ENCODE measurements at regions not wholly inside any gene's neighbourhood (a gene's known extent, or its start where the extent isn't known, plus 50 kb on each side); places are given as distances from the start of the nearest gene placed in this dataset.
"Not testable (repeated sequence)": the region's sequence is repeated elsewhere in the genome, so short reads cannot be mapped to it uniquely, and the experiment has no call there.

GRCh38 chr13:18822655-18823639, 358.7 kb downstream of the TUBA3C start:
- H3K27ac ChIP-seq (ENCODE audit: low read depth, low read length, poor library complexity, severe bottlenecking); H3K4me1 ChIP-seq (ENCODE audit: insufficient read depth, low read length, poor library complexity, severe bottlenecking); H3K36me3 ChIP-seq (ENCODE audit: insufficient read depth, low read length); POLR2A ChIA-PET; BruUV-seq (replicated peaks); intact Hi-C loops (cut with micrococcal nuclease; ENCODE audit: unreplicated experiment); H3K79me2 ChIP-seq (ENCODE audit: insufficient read depth, low read depth, low read length); H2AFZ ChIP-seq (ENCODE audit: low read length); H3K9me2 ChIP-seq (ENCODE audit: insufficient read depth, low read length); DNase-seq (ENCODE audit: low spot score); CTCF ChIA-PET (ENCODE audit: unreplicated experiment); H3K4me3 ChIP-seq (ENCODE audit: low read depth, low read length, poor library complexity, severe bottlenecking); H3K9me3 ChIP-seq (ENCODE audit: low read length); H4K20me1 ChIP-seq (ENCODE audit: insufficient read depth, low read length); H3K4me2 ChIP-seq (ENCODE audit: low read length): not testable (repeated sequence)

- H4K20me1 ChIP-seq (ENCODE audit: insufficient read depth, low read length); H3K9me2 ChIP-seq (ENCODE audit: insufficient read depth, low read length); H3K4me2 ChIP-seq (ENCODE audit: low read length); BruUV-seq (replicated peaks); H3K4me3 ChIP-seq (ENCODE audit: low read depth, low read length, poor library complexity, severe bottlenecking); intact Hi-C loops (cut with micrococcal nuclease; ENCODE audit: unreplicated experiment); H3K27ac ChIP-seq (ENCODE audit: low read depth, low read length, poor library complexity, severe bottlenecking); H3K4me1 ChIP-seq (ENCODE audit: insufficient read depth, low read length, poor library complexity, severe bottlenecking); H3K36me3 ChIP-seq (ENCODE audit: insufficient read depth, low read length); H3K79me2 ChIP-seq (ENCODE audit: insufficient read depth, low read depth, low read length); CTCF ChIA-PET (ENCODE audit: unreplicated experiment); H2AFZ ChIP-seq (ENCODE audit: low read length); H3K9me3 ChIP-seq (ENCODE audit: low read length): not testable (repeated sequence)
- POLR2A ChIA-PET, result interaction anchor here (0.6 kb wide), 1 partner anchor 1707 kb away, joined by 3 read pairs; no protein-coding TSS in a partner anchor
- peak; percentile 0 for DNase-seq (ENCODE audit: low spot score)
- TF ChIP-seq CTCF (conservative IDR thresholded peaks at IDR 0.05; ENCODE audit: low read length), result 0 out of 2 replicates have a peak, but pooled peaks have one; percentile 27
Observed at GRCh38 chr13:18773988-18774387, 407.6 kb downstream of the TUBA3C start.

GRCh38 chr13:18741696-18742095, 439.9 kb downstream of the TUBA3C start:
- H3K27ac ChIP-seq (ENCODE audit: low read depth, low read length, poor library complexity, severe bottlenecking); CTCF ChIA-PET (ENCODE audit: unreplicated experiment); DNase-seq (ENCODE audit: low spot score); H3K79me2 ChIP-seq (ENCODE audit: insufficient read depth, low read depth, low read length); H3K4me1 ChIP-seq (ENCODE audit: insufficient read depth, low read length, poor library complexity, severe bottlenecking); H3K9me2 ChIP-seq (ENCODE audit: insufficient read depth, low read length); H3K4me3 ChIP-seq (ENCODE audit: low read depth, low read length, poor library complexity, severe bottlenecking); H2AFZ ChIP-seq (ENCODE audit: low read length); H3K4me2 ChIP-seq (ENCODE audit: low read length); BruUV-seq (replicated peaks); POLR2A ChIA-PET; H4K20me1 ChIP-seq (ENCODE audit: insufficient read depth, low read length); H3K36me3 ChIP-seq (ENCODE audit: insufficient read depth, low read length); intact Hi-C loops (cut with micrococcal nuclease; ENCODE audit: unreplicated experiment); H3K9me3 ChIP-seq (ENCODE audit: low read length): not testable (repeated sequence)

GRCh38 chr13:18739310-18739709, 442.3 kb downstream of the TUBA3C start:
- no peaks in the 10 kb centered on the region for H3K4me1 ChIP-seq (ENCODE audit: insufficient read depth, low read length, poor library complexity, severe bottlenecking)
- H3K27ac ChIP-seq (ENCODE audit: low read depth, low read length, poor library complexity, severe bottlenecking), result no peak overlapping the region
- H2AFZ ChIP-seq (ENCODE audit: low read length), result no peak overlapping the region
- ChIA-PET POLR2A (no interaction called here), CTCF (ENCODE audit: unreplicated experiment) (no interaction called here)
- H3K4me2 ChIP-seq (ENCODE audit: low read length), result no peak overlapping the region
- no peak for DNase-seq (ENCODE audit: low spot score)
- no peaks in the 10 kb centered on the region for H3K36me3 ChIP-seq (ENCODE audit: insufficient read depth, low read length)
- no TSS peak for BruUV-seq (replicated peaks)
- no peaks in the 10 kb centered on the region for H3K79me2 ChIP-seq (ENCODE audit: insufficient read depth, low read depth, low read length)
- no peak overlapping the region for H3K4me3 ChIP-seq (ENCODE audit: low read depth, low read length, poor library complexity, severe bottlenecking)
- H3K9me3 ChIP-seq (ENCODE audit: low read length), result no peaks in the 10 kb centered on the region
- TF ChIP-seq EZH2phosphoT487 (IDR thresholded peaks at IDR 0.05; ENCODE audit: borderline replicate concordance, low read depth, low read length) (no peak), CTCF (conservative IDR thresholded peaks at IDR 0.05; ENCODE audit: low read length) (no peak)
- H4K20me1 ChIP-seq (ENCODE audit: insufficient read depth, low read length), result no peaks in the 10 kb centered on the region
- intact Hi-C loops (cut with micrococcal nuclease; ENCODE audit: unreplicated experiment), result no loop called here
- H3K9me2 ChIP-seq (ENCODE audit: insufficient read depth, low read length), result no peaks in the 10 kb centered on the region

GRCh38 chr13:18738086-18738485, 443.5 kb downstream of the TUBA3C start:
- CTCF ChIA-PET (ENCODE audit: unreplicated experiment); H3K36me3 ChIP-seq (ENCODE audit: insufficient read depth, low read length); H3K27ac ChIP-seq (ENCODE audit: low read depth, low read length, poor library complexity, severe bottlenecking); H2AFZ ChIP-seq (ENCODE audit: low read length); H3K4me2 ChIP-seq (ENCODE audit: low read length); H3K4me1 ChIP-seq (ENCODE audit: insufficient read depth, low read length, poor library complexity, severe bottlenecking); intact Hi-C loops (cut with micrococcal nuclease; ENCODE audit: unreplicated experiment); H3K9me2 ChIP-seq (ENCODE audit: insufficient read depth, low read length); POLR2A ChIA-PET; H4K20me1 ChIP-seq (ENCODE audit: insufficient read depth, low read length); BruUV-seq (replicated peaks); DNase-seq (ENCODE audit: low spot score); H3K4me3 ChIP-seq (ENCODE audit: low read depth, low read length, poor library complexity, severe bottlenecking); H3K9me3 ChIP-seq (ENCODE audit: low read length); H3K79me2 ChIP-seq (ENCODE audit: insufficient read depth, low read depth, low read length): not testable (repeated sequence)

Data from OCI-LY7 (cell line).